ENCODE measurements at regions not wholly inside any gene's neighbourhood (a gene's known extent, or its start where the extent isn't known, plus 50 kb on each side); places are given as distances from the start of the nearest gene placed in this dataset.

DNA sequence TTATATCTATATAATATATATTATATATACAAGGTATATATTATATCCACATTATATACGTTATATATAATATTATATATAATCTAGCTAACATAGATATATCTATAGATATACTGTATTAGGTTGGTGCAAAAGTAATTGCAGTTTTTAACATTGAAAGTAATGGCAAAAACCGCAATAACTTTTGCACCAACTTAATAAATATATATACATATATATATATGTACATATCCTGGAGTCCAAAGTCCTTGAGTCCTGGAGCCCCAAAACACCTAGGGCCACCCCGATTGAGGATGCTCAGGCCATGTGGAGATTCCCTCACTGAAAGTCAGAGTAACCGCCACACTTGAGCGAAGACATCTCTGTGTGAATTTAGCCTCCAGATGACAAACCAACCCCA is 408.2 kb upstream of the AUTS2 start:
- Histone ChIP-seq H3K36me3 (ENCODE audit: insufficient read depth, low read length) (no peaks in the 10 kb centered on the region), H2AFZ (ENCODE audit: low read length) (no peak overlapping the region), H3K4me3 (ENCODE audit: insufficient read depth, low read length) (no peak overlapping the region)

DNA sequence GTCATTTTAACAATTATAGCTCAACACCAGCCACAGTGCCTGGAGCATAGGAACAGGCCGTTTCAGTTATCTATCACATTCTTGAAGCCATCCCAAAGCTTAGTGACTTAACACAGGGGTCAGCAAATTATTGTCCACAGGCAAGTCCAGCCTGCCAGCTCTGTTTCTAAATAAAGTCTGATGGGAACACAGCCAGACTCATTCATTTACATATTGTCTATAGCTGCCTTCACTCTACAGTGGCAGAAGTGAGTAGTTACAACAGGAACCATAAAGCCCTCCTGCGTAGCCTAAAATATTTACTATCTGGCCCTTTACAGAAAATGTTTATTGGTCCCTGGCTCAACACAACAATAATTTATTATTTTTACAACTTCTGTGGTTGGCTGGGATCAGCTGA is 407.5 kb upstream of the AUTS2 start:
- Histone ChIP-seq H3K9me3 (ENCODE audit: low read depth, low read length) (no peaks in the 10 kb centered on the region), H3K79me2 (ENCODE audit: insufficient read depth, low read length) (no peaks in the 10 kb centered on the region), H3K27ac (ENCODE audit: low read depth, low read length) (no peak overlapping the region), H2AFZ (ENCODE audit: low read length) (no peak overlapping the region), H3K4me1 (ENCODE audit: insufficient read depth, low read length) (no peaks in the 10 kb centered on the region), H3K27me3 (ENCODE audit: insufficient read depth, low read length) (no peaks in the 10 kb centered on the region), H3K4me2 (ENCODE audit: insufficient read depth, low read length) (no peak overlapping the region), H3K4me3 (ENCODE audit: insufficient read depth, low read length) (no peak overlapping the region), H4K20me1 (ENCODE audit: insufficient read depth, low read length) (no peaks in the 10 kb centered on the region), H3K36me3 (ENCODE audit: insufficient read depth, low read length) (no peaks in the 10 kb centered on the region)
- no peak for DNase-seq (ENCODE audit: insufficient read length, low spot score, missing footprints)
- TF ChIP-seq, protein P1, sequence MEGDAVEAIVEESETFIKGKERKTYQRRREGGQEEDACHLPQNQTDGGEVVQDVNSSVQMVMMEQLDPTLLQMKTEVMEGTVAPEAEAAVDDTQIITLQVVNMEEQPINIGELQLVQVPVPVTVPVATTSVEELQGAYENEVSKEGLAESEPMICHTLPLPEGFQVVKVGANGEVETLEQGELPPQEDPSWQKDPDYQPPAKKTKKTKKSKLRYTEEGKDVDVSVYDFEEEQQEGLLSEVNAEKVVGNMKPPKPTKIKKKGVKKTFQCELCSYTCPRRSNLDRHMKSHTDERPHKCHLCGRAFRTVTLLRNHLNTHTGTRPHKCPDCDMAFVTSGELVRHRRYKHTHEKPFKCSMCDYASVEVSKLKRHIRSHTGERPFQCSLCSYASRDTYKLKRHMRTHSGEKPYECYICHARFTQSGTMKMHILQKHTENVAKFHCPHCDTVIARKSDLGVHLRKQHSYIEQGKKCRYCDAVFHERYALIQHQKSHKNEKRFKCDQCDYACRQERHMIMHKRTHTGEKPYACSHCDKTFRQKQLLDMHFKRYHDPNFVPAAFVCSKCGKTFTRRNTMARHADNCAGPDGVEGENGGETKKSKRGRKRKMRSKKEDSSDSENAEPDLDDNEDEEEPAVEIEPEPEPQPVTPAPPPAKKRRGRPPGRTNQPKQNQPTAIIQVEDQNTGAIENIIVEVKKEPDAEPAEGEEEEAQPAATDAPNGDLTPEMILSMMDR (IDR thresholded peaks at IDR 0.05; ENCODE audit: extremely low read depth, low read depth, low read length), result no peak

More for the DNA sequence above, 408.2 kb upstream of the AUTS2 start:
- Histone ChIP-seq H3K27me3 (ENCODE audit: insufficient read depth, low read length) (no peaks in the 10 kb centered on the region), H3K4me2 (ENCODE audit: insufficient read depth, low read length) (no peak overlapping the region), H3K4me1 (ENCODE audit: insufficient read depth, low read length) (no peaks in the 10 kb centered on the region), H4K20me1 (ENCODE audit: insufficient read depth, low read length) (no peaks in the 10 kb centered on the region), H3K79me2 (ENCODE audit: insufficient read depth, low read length) (no peaks in the 10 kb centered on the region), H3K9me3 (ENCODE audit: low read depth, low read length) (no peaks in the 10 kb centered on the region), H3K27ac (ENCODE audit: low read depth, low read length) (no peak overlapping the region)
- TF ChIP-seq, protein P1 (IDR thresholded peaks at IDR 0.05; ENCODE audit: extremely low read depth, low read depth, low read length), result no peak
- DNase-seq (ENCODE audit: insufficient read length, low spot score, missing footprints), result no peak

DNA sequence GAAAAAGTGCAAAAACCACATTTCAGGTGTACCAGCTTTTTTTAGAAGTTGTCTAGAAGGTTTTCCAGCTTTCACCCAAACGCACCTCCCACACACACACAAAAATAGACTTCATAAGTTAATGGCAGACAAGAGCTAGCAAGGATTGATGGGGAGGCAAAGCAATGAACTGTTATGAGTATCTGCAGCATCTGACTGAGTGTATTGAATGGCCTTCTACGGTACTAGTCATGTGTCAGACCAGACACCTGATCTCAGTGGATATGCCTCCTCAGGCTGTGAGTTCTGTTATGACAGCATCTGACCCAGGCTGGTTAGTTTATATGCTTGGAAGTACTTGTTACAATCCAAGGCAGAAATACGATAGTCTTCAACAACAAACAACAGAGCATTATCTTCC is 406.1 kb upstream of the AUTS2 start:
- no peak overlapping the region for H3K27ac ChIP-seq (ENCODE audit: low read depth, low read length)
- H3K27me3 ChIP-seq (ENCODE audit: insufficient read depth, low read length), result no peaks in the 10 kb centered on the region
- no peak overlapping the region for H3K4me2 ChIP-seq (ENCODE audit: insufficient read depth, low read length)
- H3K79me2 ChIP-seq (ENCODE audit: insufficient read depth, low read length), result no peaks in the 10 kb centered on the region
- no peak overlapping the region for H3K4me3 ChIP-seq (ENCODE audit: insufficient read depth, low read length)
- DNase-seq (ENCODE audit: insufficient read length, low spot score, missing footprints), result no peak
- H4K20me1 ChIP-seq (ENCODE audit: insufficient read depth, low read length), result no peaks in the 10 kb centered on the region
- TF ChIP-seq, protein P1 (IDR thresholded peaks at IDR 0.05; ENCODE audit: extremely low read depth, low read depth, low read length), result no peak
- H2AFZ ChIP-seq (ENCODE audit: low read length), result no peak overlapping the region
- no peaks in the 10 kb centered on the region for H3K4me1 ChIP-seq (ENCODE audit: insufficient read depth, low read length)
- H3K9me3 ChIP-seq (ENCODE audit: low read depth, low read length), result no peaks in the 10 kb centered on the region
- no peaks in the 10 kb centered on the region for H3K36me3 ChIP-seq (ENCODE audit: insufficient read depth, low read length)

DNA sequence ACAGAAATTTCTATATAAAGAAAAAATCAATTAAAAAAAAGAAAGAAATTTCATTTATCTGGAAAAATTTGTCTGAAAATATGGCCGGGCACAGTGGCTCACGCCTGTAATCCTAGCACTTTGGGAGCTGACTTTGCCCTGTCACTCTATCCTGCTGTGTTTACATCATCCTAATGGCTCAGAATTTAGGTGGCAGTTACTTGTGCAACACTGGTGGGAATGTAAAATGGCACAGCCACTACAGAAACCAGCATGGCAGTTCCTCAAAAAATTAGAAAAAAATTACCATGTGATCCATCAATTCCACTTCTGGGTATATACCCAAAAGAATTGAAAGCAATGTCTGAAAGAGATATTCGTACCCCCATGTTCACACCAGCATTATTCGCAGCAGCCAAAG is 405.2 kb upstream of the AUTS2 start:
- H3K4me1 ChIP-seq (ENCODE audit: insufficient read depth, low read length), result no peaks in the 10 kb centered on the region
- H3K79me2 ChIP-seq (ENCODE audit: insufficient read depth, low read length), result no peaks in the 10 kb centered on the region
- no peaks in the 10 kb centered on the region for H3K27me3 ChIP-seq (ENCODE audit: insufficient read depth, low read length)
- no peaks in the 10 kb centered on the region for H3K36me3 ChIP-seq (ENCODE audit: insufficient read depth, low read length)
- no peak for DNase-seq (ENCODE audit: insufficient read length, low spot score, missing footprints)
- no peaks in the 10 kb centered on the region for H4K20me1 ChIP-seq (ENCODE audit: insufficient read depth, low read length)
- no peak overlapping the region for H3K4me3 ChIP-seq (ENCODE audit: insufficient read depth, low read length)
- TF ChIP-seq, protein P1 (IDR thresholded peaks at IDR 0.05; ENCODE audit: extremely low read depth, low read depth, low read length), result no peak
- H3K9me3 ChIP-seq (ENCODE audit: low read depth, low read length), result no peaks in the 10 kb centered on the region
- no peak overlapping the region for H3K27ac ChIP-seq (ENCODE audit: low read depth, low read length)
- no peak overlapping the region for H3K4me2 ChIP-seq (ENCODE audit: insufficient read depth, low read length)
- H2AFZ ChIP-seq (ENCODE audit: low read length), result no peak overlapping the region

All from osteoblast (primary cell).